ENCODE measurements at regions not wholly inside any gene's neighbourhood (a gene's known extent, or its start where the extent isn't known, plus 50 kb on each side); places are given as distances from the start of the nearest gene placed in this dataset.

DNA sequence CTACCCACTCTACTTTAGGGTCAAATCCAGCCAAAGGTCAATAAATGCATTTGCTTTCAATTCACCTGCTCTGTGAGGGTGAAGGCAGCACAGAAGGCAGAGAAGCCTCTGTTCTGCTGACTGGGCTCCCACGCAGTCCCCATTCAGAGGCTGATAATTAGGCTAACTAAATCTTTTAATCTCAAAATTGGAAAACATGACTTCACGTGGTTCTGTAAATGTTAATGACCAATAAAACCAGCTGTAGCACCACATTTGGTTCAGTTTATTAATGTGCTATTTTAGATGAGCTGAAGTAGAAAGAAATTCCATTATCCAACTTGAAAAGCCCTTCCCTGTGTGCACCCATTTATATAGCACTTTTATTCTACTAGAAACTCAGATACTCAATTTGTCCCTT, 310.6 kb downstream of the C1D start (continued):
- TF ChIP-seq ZFP36 (IDR thresholded peaks at IDR 0.05; ENCODE audit: borderline replicate concordance, partially characterized antibody): no peak

DNA sequence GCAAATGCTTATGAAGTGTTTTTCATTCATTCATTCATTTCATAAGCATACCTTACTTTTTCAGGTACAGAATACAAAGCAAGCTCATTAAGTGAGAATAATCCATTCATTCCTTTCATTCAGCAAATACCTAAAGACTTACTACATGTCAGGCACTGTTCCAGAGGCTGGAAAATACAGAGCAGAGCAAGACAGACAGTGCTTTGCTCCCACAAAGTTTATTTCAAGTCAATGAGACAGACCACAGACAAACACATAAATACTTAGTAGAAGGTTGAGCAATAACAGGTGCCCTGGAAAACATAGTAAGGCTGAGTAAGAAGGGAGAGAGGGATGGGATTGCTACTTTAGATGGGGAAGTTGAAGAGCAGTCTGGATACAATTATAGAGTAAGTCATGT, 309.8 kb downstream of the C1D start:
- no peaks in the 10 kb centered on the region; the same call in 2 of the 3 replicates for H3K9me3 ChIP-seq
- TF ChIP-seq HOXB5 (CRISPR knock-in tag; IDR thresholded peaks at IDR 0.05) (no peak), HEYL (CRISPR knock-in tag; IDR thresholded peaks at IDR 0.05) (no peak), RCOR1 (IDR thresholded peaks at IDR 0.05; ENCODE audit: low read depth, low read length) (no peak), RARB (CRISPR knock-in tag; IDR thresholded peaks at IDR 0.05) (no peak), SREBF2 (IDR thresholded peaks at IDR 0.05) (no peak), NR3C1 (IDR thresholded peaks at IDR 0.05) (no peak), ESRRA (IDR thresholded peaks at IDR 0.05; ENCODE audit: borderline replicate concordance, low read length) (no peak), EHMT2 (IDR thresholded peaks at IDR 0.05; ENCODE audit: low read depth) (no peak), ZFP36 (IDR thresholded peaks at IDR 0.05; ENCODE audit: borderline replicate concordance, partially characterized antibody) (no peak)
- TF ChIP-seq, protein P1, sequence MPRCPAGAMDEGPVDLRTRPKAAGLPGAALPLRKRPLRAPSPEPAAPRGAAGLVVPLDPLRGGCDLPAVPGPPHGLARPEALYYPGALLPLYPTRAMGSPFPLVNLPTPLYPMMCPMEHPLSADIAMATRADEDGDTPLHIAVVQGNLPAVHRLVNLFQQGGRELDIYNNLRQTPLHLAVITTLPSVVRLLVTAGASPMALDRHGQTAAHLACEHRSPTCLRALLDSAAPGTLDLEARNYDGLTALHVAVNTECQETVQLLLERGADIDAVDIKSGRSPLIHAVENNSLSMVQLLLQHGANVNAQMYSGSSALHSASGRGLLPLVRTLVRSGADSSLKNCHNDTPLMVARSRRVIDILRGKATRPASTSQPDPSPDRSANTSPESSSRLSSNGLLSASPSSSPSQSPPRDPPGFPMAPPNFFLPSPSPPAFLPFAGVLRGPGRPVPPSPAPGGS (IDR thresholded peaks at IDR 0.05): no peak
- TF ChIP-seq, protein P2, sequence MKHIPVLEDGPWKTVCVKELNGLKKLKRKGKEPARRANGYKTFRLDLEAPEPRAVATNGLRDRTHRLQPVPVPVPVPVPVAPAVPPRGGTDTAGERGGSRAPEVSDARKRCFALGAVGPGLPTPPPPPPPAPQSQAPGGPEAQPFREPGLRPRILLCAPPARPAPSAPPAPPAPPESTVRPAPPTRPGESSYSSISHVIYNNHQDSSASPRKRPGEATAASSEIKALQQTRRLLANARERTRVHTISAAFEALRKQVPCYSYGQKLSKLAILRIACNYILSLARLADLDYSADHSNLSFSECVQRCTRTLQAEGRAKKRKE (CRISPR knock-in tag; IDR thresholded peaks at IDR 0.05; ENCODE audit: low read depth): no peak
- ChIA-PET CTCF (no interaction called here), POLR2A (no interaction called here)
- H3K27ac ChIP-seq: no peak overlapping the region
- no peak overlapping the region for H3K4me3 ChIP-seq
- no peak for DNase-seq (ENCODE audit: low read depth in 1 of 2, low spot score in 1 of 2)
- FAIRE-seq: no peak
- no peak overlapping the region for H3K4me2 ChIP-seq
- no peaks in the 10 kb centered on the region for H3K4me1 ChIP-seq
- no peak for ATAC-seq

DNA sequence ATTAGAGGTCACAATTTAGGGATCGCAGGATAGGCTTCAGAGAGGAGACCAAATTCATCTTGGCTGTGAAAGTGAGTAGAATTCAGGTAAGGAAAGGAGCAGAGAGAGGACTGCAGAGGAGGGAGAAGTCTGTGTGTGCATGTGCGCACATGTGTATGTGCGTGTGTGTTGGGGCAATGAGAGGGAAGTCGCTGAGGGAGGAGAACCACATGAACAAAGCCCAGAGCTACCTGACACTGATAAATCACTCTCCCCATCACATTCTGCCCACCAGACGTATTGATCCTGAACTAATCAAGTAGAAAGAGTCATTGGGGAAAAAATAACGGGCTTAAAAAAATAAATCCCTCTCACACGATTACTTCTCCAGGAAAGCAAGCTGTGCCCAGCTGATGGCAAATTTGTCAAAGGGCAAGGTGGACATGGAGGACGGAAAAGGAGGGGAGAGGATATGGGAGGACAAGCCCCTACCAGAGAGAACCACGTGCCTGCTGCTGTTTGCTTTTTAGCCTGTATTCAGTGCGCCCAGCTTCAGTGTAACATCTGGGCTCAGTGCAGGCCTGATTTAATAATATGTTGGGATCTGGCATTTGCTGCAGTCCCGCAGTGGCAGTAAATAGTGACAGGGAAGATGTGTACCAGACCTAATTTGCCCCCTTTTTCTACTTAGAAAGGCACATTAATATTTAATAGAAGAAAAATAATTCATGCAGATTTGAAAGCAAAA, 307.5 kb downstream of the C1D start:
- Histone ChIP-seq H3K4me1 (no peaks in the 10 kb centered on the region), H3K4me3 (no peak overlapping the region), H3K9me3 (no peaks in the 10 kb centered on the region; the same call in 2 of the 3 replicates), H3K27ac (no peak overlapping the region), H3K4me2 (no peak overlapping the region)
- TF ChIP-seq KDM5A (IDR thresholded peaks at IDR 0.05) (no peak), HOXB13 (CRISPR knock-in tag; IDR thresholded peaks at IDR 0.05; ENCODE audit: low read depth) (no peak), SMC3 (IDR thresholded peaks at IDR 0.05) (no peak), EHMT2 (IDR thresholded peaks at IDR 0.05; ENCODE audit: low read depth) (no peak), TFCP2L1 (CRISPR knock-in tag; IDR thresholded peaks at IDR 0.05) (no peak), EP300 (IDR thresholded peaks at IDR 0.05) (no peak), HEYL (CRISPR knock-in tag; IDR thresholded peaks at IDR 0.05) (no peak), CBX8 (IDR thresholded peaks at IDR 0.05) (no peak), RARB (CRISPR knock-in tag; IDR thresholded peaks at IDR 0.05) (no peak), ZC3H11A (IDR thresholded peaks at IDR 0.05) (no peak), POLR2A (IDR thresholded peaks at IDR 0.05; ENCODE audit: low read length) (no peak), GATA3 (IDR thresholded peaks at IDR 0.05; ENCODE audit: borderline replicate concordance) (no peak), MAFK (IDR thresholded peaks at IDR 0.05; ENCODE audit: partially characterized antibody) (no peak), ZSCAN20 (CRISPR knock-in tag; IDR thresholded peaks at IDR 0.05) (no peak), JUN (IDR thresholded peaks at IDR 0.05) (no peak)
- TF ChIP-seq, protein P3, sequence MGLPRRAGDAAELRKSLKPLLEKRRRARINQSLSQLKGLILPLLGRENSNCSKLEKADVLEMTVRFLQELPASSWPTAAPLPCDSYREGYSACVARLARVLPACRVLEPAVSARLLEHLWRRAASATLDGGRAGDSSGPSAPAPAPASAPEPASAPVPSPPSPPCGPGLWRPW (IDR thresholded peaks at IDR 0.05): no peak
- TF ChIP-seq, protein P4, sequence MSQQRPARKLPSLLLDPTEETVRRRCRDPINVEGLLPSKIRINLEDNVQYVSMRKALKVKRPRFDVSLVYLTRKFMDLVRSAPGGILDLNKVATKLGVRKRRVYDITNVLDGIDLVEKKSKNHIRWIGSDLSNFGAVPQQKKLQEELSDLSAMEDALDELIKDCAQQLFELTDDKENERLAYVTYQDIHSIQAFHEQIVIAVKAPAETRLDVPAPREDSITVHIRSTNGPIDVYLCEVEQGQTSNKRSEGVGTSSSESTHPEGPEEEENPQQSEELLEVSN (IDR thresholded peaks at IDR 0.05; ENCODE audit: borderline replicate concordance, low read depth): no peak
- TF ChIP-seq, protein P1 (IDR thresholded peaks at IDR 0.05): no peak
- TF ChIP-seq, protein P5, sequence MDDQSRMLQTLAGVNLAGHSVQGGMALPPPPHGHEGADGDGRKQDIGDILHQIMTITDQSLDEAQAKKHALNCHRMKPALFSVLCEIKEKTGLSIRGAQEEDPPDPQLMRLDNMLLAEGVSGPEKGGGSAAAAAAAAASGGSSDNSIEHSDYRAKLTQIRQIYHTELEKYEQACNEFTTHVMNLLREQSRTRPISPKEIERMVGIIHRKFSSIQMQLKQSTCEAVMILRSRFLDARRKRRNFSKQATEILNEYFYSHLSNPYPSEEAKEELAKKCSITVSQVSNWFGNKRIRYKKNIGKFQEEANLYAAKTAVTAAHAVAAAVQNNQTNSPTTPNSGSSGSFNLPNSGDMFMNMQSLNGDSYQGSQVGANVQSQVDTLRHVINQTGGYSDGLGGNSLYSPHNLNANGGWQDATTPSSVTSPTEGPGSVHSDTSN (IDR thresholded peaks at IDR 0.05): no peak
- TF ChIP-seq, protein P6, sequence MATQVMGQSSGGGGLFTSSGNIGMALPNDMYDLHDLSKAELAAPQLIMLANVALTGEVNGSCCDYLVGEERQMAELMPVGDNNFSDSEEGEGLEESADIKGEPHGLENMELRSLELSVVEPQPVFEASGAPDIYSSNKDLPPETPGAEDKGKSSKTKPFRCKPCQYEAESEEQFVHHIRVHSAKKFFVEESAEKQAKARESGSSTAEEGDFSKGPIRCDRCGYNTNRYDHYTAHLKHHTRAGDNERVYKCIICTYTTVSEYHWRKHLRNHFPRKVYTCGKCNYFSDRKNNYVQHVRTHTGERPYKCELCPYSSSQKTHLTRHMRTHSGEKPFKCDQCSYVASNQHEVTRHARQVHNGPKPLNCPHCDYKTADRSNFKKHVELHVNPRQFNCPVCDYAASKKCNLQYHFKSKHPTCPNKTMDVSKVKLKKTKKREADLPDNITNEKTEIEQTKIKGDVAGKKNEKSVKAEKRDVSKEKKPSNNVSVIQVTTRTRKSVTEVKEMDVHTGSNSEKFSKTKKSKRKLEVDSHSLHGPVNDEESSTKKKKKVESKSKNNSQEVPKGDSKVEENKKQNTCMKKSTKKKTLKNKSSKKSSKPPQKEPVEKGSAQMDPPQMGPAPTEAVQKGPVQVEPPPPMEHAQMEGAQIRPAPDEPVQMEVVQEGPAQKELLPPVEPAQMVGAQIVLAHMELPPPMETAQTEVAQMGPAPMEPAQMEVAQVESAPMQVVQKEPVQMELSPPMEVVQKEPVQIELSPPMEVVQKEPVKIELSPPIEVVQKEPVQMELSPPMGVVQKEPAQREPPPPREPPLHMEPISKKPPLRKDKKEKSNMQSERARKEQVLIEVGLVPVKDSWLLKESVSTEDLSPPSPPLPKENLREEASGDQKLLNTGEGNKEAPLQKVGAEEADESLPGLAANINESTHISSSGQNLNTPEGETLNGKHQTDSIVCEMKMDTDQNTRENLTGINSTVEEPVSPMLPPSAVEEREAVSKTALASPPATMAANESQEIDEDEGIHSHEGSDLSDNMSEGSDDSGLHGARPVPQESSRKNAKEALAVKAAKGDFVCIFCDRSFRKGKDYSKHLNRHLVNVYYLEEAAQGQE (IDR thresholded peaks at IDR 0.05): no peak
- FAIRE-seq (no peak), ATAC-seq (no peak), DNase-seq (ENCODE audit: low read depth in 1 of 2, low spot score in 1 of 2) (no peak)
- 22% methylated on average over 11 of the region's 11 CpGs for WGBS (ENCODE audit: missing lambda C conversion rate)
- POLR2A ChIA-PET: no interaction called here
- CTCF ChIA-PET: no interaction called here
